KMS-11 (cell line): ENCODE measurements at regions not wholly inside any gene's neighbourhood (a gene's known extent, or its start where the extent isn't known, plus 50 kb on each side); places are given as distances from the start of the nearest gene placed in this dataset.

ENCODE experiments used
- H2AFZ ChIP-seq: fragments of 200-600 bp; sonication (generic); 2 replicates; pipeline ENCODE4 v1.6.1; 2016; ENCODE audit warnings: antibody characterized with exemption, mixed run types, low read depth
- H3K27ac ChIP-seq: fragments of 200-600 bp; sonication (generic); 2 replicates; pipeline ENCODE4 v1.6.1; 2016; ENCODE audit warnings: mild to moderate bottlenecking, mixed run types
- H3K27me3 ChIP-seq: fragments of 200-600 bp; sonication (generic); 2 replicates; pipeline ENCODE4 v1.6.1; 2017; ENCODE audit warnings: mild to moderate bottlenecking, low read depth, mixed run types, moderate library complexity; ENCODE audit not compliant: insufficient read depth
- H3K36me3 ChIP-seq: fragments of 200-600 bp; sonication (generic); 2 replicates; pipeline ENCODE4 v1.6.1; 2017; ENCODE audit warnings: mild to moderate bottlenecking, mixed run types; ENCODE audit not compliant: insufficient read depth
- H3K4me1 ChIP-seq: fragments of 200-600 bp; sonication (generic); 2 replicates; pipeline ENCODE4 v1.6.1; 2016; ENCODE audit warnings: mild to moderate bottlenecking, low read depth, mixed run types; ENCODE audit not compliant: poor library complexity, severe bottlenecking
- H3K4me2 ChIP-seq: fragments of 200-600 bp; sonication (generic); 2 replicates; pipeline ENCODE4 v1.7.0; 2016; ENCODE audit warnings: mild to moderate bottlenecking, mixed run types
- H3K4me3 ChIP-seq: fragments of 200-600 bp; sonication (generic); IDR thresholded peaks from 2 replicates; pipeline ENCODE4 v1.6.1; 2017; ENCODE audit warnings: low read depth, low read length, mixed read lengths; ENCODE audit not compliant: insufficient read depth
- H3K79me2 ChIP-seq: fragments of 200-600 bp; sonication (generic); 2 replicates; pipeline ENCODE4 v1.6.1; 2016; ENCODE audit warnings: low read depth, mixed run types; ENCODE audit not compliant: insufficient read depth
- H3K9ac ChIP-seq: fragments of 200-600 bp; sonication (generic); 2 replicates; pipeline ENCODE4 v1.6.1; 2016; ENCODE audit warnings: mild to moderate bottlenecking, mixed run types
- H4K20me1 ChIP-seq: fragments of 200-600 bp; sonication (generic); 2 replicates; pipeline ENCODE4 v1.6.1; 2016; ENCODE audit warnings: mild to moderate bottlenecking, mixed run types; ENCODE audit not compliant: insufficient read depth
- TF ChIP-seq, protein P1 (sequence below): fragments of 200-600 bp; sonication (generic); conservative IDR thresholded peaks from 2 replicates; pipeline ENCODE4 v1.6.1; 2017; ENCODE audit warnings: low read depth, mild to moderate bottlenecking, antibody characterized with exemption, low read length, moderate library complexity, mixed read lengths

DNA sequence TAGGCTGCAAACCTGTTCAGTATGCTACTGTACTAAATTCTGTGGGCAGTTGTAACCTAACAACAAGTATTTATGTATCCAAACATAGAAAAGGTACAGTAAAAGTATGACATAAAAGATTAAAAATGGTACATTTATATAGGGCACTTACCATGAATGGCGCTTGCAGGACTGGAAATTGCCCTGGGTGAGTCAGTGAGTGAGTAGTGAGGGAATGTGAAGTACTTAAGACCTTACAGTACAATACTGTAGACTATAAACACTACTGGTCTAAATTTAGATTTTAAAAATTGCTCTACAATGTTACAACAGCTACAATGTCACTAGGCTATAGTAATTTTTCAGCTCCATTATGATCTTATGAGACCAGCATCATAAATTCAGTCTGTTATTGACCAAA is 146.0 kb upstream of the GNAI1 start:
- Histone ChIP-seq H3K36me3 (no peaks in the 10 kb centered on the region), H3K27ac (no peak overlapping the region), H2AFZ (no peak overlapping the region), H3K9ac (no peak overlapping the region), H3K4me3 (no peak overlapping the region), H3K79me2 (no peaks in the 10 kb centered on the region), H4K20me1 (no peaks in the 10 kb centered on the region), H3K27me3 (no peaks in the 10 kb centered on the region), H3K4me1 (no peaks in the 10 kb centered on the region), H3K4me2 (no peak overlapping the region)
- TF ChIP-seq, protein P1, sequence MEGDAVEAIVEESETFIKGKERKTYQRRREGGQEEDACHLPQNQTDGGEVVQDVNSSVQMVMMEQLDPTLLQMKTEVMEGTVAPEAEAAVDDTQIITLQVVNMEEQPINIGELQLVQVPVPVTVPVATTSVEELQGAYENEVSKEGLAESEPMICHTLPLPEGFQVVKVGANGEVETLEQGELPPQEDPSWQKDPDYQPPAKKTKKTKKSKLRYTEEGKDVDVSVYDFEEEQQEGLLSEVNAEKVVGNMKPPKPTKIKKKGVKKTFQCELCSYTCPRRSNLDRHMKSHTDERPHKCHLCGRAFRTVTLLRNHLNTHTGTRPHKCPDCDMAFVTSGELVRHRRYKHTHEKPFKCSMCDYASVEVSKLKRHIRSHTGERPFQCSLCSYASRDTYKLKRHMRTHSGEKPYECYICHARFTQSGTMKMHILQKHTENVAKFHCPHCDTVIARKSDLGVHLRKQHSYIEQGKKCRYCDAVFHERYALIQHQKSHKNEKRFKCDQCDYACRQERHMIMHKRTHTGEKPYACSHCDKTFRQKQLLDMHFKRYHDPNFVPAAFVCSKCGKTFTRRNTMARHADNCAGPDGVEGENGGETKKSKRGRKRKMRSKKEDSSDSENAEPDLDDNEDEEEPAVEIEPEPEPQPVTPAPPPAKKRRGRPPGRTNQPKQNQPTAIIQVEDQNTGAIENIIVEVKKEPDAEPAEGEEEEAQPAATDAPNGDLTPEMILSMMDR, result no peak

DNA sequence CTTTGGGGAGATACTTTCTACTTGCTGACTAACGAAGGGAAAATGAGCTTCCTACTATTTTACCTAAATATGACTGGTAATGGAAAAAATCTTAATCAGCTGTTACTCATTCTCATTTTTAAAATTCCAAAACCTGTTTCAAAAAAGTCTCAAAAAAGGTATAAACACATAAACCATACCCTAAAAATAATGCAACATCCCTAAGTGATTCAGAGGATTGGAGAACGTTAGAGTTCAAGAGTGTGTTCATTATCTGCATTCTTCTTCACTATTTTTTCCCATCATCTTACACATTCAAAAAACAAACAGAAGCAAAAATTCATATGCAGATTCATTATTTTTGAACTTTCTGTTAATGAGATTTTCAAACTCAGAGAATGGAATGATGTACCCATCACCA is 150.4 kb upstream of the GNAI1 start:
- no peak overlapping the region for H3K4me3 ChIP-seq

DNA sequence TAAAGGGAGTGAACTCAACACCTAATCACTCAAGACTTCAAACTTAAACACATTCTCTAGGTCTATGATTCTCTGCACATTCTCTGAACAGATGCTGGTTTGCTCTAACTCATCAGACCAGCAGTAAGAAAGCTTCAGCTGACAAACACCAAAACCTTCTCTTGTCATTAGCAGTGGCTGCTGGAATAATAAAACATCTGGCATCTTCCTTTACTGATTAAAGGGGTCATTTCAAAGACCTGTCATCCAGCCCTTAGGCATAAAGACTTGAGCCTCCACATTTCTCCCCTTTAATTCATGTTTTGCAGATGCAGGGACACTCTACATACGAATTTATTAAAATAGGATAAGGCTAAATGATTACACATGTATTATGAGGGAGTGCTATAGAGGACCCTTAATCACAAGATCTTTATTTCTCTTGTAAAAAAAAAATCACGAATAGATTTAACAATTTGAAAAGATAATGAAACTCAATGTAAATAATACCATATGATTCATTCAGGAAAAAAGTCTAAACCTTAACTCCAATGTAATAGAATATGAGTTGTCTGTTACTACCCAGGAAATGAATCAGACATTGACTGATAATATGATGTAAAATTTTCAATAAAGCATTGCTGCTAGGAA is 152.4 kb upstream of the GNAI1 start:
- TF ChIP-seq, protein P1, result no peak
- no peaks in the 10 kb centered on the region for H4K20me1 ChIP-seq
- no peak overlapping the region for H3K9ac ChIP-seq
- H3K79me2 ChIP-seq, result no peaks in the 10 kb centered on the region
- no peak overlapping the region for H2AFZ ChIP-seq
- no peak overlapping the region for H3K27ac ChIP-seq
- H3K36me3 ChIP-seq, result no peaks in the 10 kb centered on the region
- no peaks in the 10 kb centered on the region for H3K27me3 ChIP-seq
- H3K4me1 ChIP-seq, result no peaks in the 10 kb centered on the region
- H3K4me2 ChIP-seq, result no peak overlapping the region
- H3K4me3 ChIP-seq, result no peak overlapping the region

More for the DNA sequence above, 150.4 kb upstream of the GNAI1 start:
- Histone ChIP-seq H3K27me3 (no peaks in the 10 kb centered on the region), H2AFZ (no peak overlapping the region), H4K20me1 (no peaks in the 10 kb centered on the region), H3K9ac (no peak overlapping the region), H3K4me1 (no peaks in the 10 kb centered on the region), H3K36me3 (no peaks in the 10 kb centered on the region), H3K27ac (no peak overlapping the region), H3K79me2 (no peaks in the 10 kb centered on the region), H3K4me2 (no peak overlapping the region)
- TF ChIP-seq, protein P1, result no peak

DNA sequence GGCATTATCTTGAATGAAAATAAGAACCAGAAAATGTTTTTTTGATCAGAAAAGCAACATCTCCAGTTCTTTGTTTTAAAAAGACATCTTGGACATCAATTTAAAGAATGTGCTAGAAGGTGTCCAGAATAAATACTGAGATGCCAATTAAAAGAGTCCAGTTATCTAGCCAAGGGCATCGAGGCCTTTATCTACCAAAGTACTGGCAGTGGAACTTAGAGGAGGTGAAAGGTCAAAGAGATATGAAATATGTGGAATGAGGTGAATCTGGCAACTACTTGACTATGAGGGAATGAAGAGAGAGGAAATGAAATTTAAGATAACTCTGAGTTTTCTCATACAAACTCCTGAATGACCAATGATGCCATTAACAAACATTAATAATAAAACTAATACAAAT is 154.3 kb upstream of the GNAI1 start:
- H3K27ac ChIP-seq, result no peak overlapping the region
- no peak overlapping the region for H3K9ac ChIP-seq
- H3K79me2 ChIP-seq, result no peaks in the 10 kb centered on the region
- H3K36me3 ChIP-seq, result no peaks in the 10 kb centered on the region
- H3K27me3 ChIP-seq, result no peaks in the 10 kb centered on the region
- no peak overlapping the region for H3K4me2 ChIP-seq
- H2AFZ ChIP-seq, result no peak overlapping the region
- TF ChIP-seq, protein P1, result no peak
- H4K20me1 ChIP-seq, result no peaks in the 10 kb centered on the region
- H3K4me1 ChIP-seq, result no peaks in the 10 kb centered on the region
- H3K4me3 ChIP-seq, result no peak overlapping the region
